ENCODE measurements at regions not wholly inside any gene's neighbourhood (a gene's known extent, or its start where the extent isn't known, plus 50 kb on each side); places are given as distances from the start of the nearest gene placed in this dataset.

DNA sequence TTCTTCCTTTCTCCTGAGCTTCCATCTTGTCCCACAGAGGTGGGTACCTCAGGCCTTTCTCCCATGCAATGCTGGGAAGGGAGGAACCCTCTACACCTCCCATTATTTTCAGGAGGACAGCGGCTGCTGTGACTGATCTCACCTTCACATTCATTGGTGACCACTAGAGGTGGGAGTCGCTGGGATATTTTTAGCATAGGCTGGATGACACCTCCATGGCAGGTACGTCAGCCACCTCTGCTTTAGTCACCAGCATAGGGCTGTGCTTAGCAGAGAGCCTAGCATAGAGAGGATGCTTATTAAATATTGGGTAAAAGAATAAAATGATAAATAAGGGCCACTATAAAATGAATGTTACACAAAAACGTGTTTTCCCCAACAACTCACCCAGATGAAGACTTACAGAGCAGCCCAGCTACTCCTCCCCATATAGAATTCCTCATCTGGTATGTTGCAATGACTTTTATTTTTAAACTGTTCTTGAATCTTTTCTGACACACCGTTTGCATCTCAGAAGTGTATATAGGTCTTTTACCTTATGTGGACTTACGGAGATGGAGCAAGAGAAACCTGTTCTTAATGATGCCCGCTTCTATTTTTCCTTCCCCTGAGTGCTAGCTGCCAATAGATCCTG lies 60.9 kb upstream of the SORBS2 start:
- TF ChIP-seq, protein P1, sequence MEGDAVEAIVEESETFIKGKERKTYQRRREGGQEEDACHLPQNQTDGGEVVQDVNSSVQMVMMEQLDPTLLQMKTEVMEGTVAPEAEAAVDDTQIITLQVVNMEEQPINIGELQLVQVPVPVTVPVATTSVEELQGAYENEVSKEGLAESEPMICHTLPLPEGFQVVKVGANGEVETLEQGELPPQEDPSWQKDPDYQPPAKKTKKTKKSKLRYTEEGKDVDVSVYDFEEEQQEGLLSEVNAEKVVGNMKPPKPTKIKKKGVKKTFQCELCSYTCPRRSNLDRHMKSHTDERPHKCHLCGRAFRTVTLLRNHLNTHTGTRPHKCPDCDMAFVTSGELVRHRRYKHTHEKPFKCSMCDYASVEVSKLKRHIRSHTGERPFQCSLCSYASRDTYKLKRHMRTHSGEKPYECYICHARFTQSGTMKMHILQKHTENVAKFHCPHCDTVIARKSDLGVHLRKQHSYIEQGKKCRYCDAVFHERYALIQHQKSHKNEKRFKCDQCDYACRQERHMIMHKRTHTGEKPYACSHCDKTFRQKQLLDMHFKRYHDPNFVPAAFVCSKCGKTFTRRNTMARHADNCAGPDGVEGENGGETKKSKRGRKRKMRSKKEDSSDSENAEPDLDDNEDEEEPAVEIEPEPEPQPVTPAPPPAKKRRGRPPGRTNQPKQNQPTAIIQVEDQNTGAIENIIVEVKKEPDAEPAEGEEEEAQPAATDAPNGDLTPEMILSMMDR (conservative IDR thresholded peaks at IDR 0.05; ENCODE audit: low read depth, low read length) = no peak
- no peak for TF ChIP-seq EZH2 (IDR thresholded peaks at IDR 0.05; ENCODE audit: borderline replicate concordance, low read depth, low read length, poor library complexity, severe bottlenecking)

Measured in A673 (cell line).